Heart left ventricle (tissue), 16 donors: ENCODE measurements at regions not wholly inside any gene's neighbourhood (a gene's known extent, or its start where the extent isn't known, plus 50 kb on each side); places are given as distances from the start of the nearest gene placed in this dataset.
"Not testable (repeated sequence)": the region's sequence is repeated elsewhere in the genome, so short reads cannot be mapped to it uniquely, and the experiment has no call there.

Source experiments
- ATAC-seq, 4 donors: fragments of 200-7000 bp; cut with Tn5 transposase; one replicate each; pipeline ENCODE4 v1.9.1; 2020 to 2022; ENCODE audit warnings: moderate library complexity in 4 of 4, mild to moderate bottlenecking in 3 of 4, moderate number of reproducible peaks in 1 of 4
- DNase-seq, 5 donors: peaks; one replicate each; pipeline ENCODE4 v3.0.0-alpha.2; 2020
- H3K27ac ChIP-seq, 12 donors: fragments of 200-600 bp; sonication (generic) in 4 of 12; one replicate each; pipeline versions ENCODE4 v1.5.0 to v1.8.0; 2016 to 2022; ENCODE audit warnings: mild to moderate bottlenecking in 2 of 12
- H3K27me3 ChIP-seq, 9 donors: fragments of 200-600 bp; sonication (generic) in 2 of 9; one replicate each; pipeline versions ENCODE4 v1.5.1 to v1.8.0; 2016 to 2022; ENCODE audit warnings: mild to moderate bottlenecking in 3 of 9
- H3K36me3 ChIP-seq, 9 donors: fragments of 200-600 bp; sonication (generic) in 2 of 9; one replicate each; pipeline versions ENCODE4 v1.5.0 to v1.8.0; 2018 to 2022; ENCODE audit warnings: mild to moderate bottlenecking in 2 of 9
- H3K4me1 ChIP-seq, 12 donors: fragments of 200-600 bp; sonication (generic) in 4 of 12; one replicate each; pipeline versions ENCODE4 v1.5.0 to v1.8.0; 2016 to 2022; ENCODE audit warnings: mild to moderate bottlenecking in 3 of 12
- H3K4me3 ChIP-seq, 12 donors: fragments of 200-600 bp; sonication (generic) in 4 of 12; one replicate each; pipeline versions ENCODE4 v1.5.0 to v1.8.0; 2017 to 2022; ENCODE audit warnings: mild to moderate bottlenecking in 9 of 12, moderate library complexity in 4 of 12
- H3K9me3 ChIP-seq, 12 donors: fragments of 200-600 bp; sonication (generic) in 4 of 12; one replicate each; pipeline versions ENCODE4 v1.5.0 to v1.8.0; 2016 to 2022; ENCODE audit warnings: mild to moderate bottlenecking in 1 of 12
- CTCF ChIP-seq, 12 donors: fragments of 200-600 bp; sonication (generic) in 4 of 12; IDR thresholded peaks; one replicate each; pipeline versions ENCODE4 v1.5.0 to v1.8.0; 2018 to 2022; ENCODE audit warnings: antibody characterized with exemption in 12 of 12, mild to moderate bottlenecking in 5 of 12
- POLR2A ChIP-seq, 2 donors: fragments of 450-650 bp; IDR thresholded peaks; one replicate each; pipeline ENCODE4 v1.6.1; 2017; ENCODE audit warnings: antibody characterized with exemption in 2 of 2, mild to moderate bottlenecking in 2 of 2, moderate library complexity in 2 of 2
- WGBS, 4 donors: extraction: QIAGEN DNeasy Blood & Tissue Kit in 2 of 4; methylation state at CpG; one replicate each; pipeline versions ENCODE4 v1.1.5 to v1.1.7; 2013 to 2018; 5-methylcytosine and 5-hydroxymethylcytosine counted together
- intact Hi-C, 10 donors: fragments of 100-400 bp; cut with DNase I; formaldehyde crosslinking; loops; one replicate each; pipeline versions ENCODE4 v1.11.1 to v1.14.2; 2022
- donor health status: ischemic (EF 13 %, LVEDD 7.1; RV severe dilation, severe dysfunction).
- donor health status: healthy with polysubstance abuse.
- donor health status: DM: no; HTN: yes; CAD: no.
- donor health status: DM: no; HTN: no; CAD: no.
- donor health status: ischemic (EF 25% LVEDD 6.9; RV normal size, moderate dysfunction).
- donor health status: ischemic (EF 25% LVEDD 5.7; RV mildly dilated, moderate dysfunction).
- donor health status: healthy.
- donor health status: DM: yes; HTN: yes; CAD: no.
- donor health status: ischemic (EF 35%, LVEDD 5.7; RV mildly dilated, moderate dysfunction).
- donor health status: nonischemic (EF 11% LVEDD 7.7; RV severe dilation, severe dysfunction).
- donor health status: DM: yes; HTN: yes; CAD: no.
- donor health status: PGD.
- donor health status: ischemic (EF 29% LVEDD 5.4; RV normal size, mild dysfunction).
- donor health status: nonischemic (EF 23%, LVEDD 6.1; RV moderate dilation, normal function).

- WGBS, 4 donors: 74 to 87% (median 85%) methylated on average over 3 of the region's 3 CpGs
- H3K27ac ChIP-seq: no peak overlapping the region
- TF ChIP-seq POLR2A (IDR thresholded peaks at IDR 0.05): no peak
- no peak for TF ChIP-seq CTCF (IDR thresholded peaks at IDR 0.05)
- no peaks in the 10 kb centered on the region for H3K36me3 ChIP-seq
- no peak for ATAC-seq
- H3K27me3 ChIP-seq: no peaks in the 10 kb centered on the region
- intact Hi-C loops: no loop called here
- no peak for DNase-seq
- H3K4me3 ChIP-seq: no peak overlapping the region
- no peaks in the 10 kb centered on the region for H3K9me3 ChIP-seq
- peaks cover 0 to under 1% (median 0%) of the 10 kb centered on the region in 12 donors for H3K4me1 ChIP-seq
Observed at GRCh38 chr2:62654876-62655359, 50.6 kb upstream of the EHBP1 start.

- no peak overlapping the region for H3K4me3 ChIP-seq
- no peak for DNase-seq
- TF ChIP-seq CTCF (IDR thresholded peaks at IDR 0.05) (no peak), POLR2A (IDR thresholded peaks at IDR 0.05) (no peak)
- no peaks in the 10 kb centered on the region for H3K9me3 ChIP-seq
- intact Hi-C loops: no loop called here
- H3K4me1 ChIP-seq: no peaks in the 10 kb centered on the region
- no peak overlapping the region for H3K27ac ChIP-seq
- H3K36me3 ChIP-seq: no peaks in the 10 kb centered on the region
- no peaks in the 10 kb centered on the region for H3K27me3 ChIP-seq
- 93 to 96% (median 95%) methylated on average over 3 of the region's 3 CpGs for WGBS, 4 donors
- ATAC-seq: no peak
Observed at GRCh38 chr2:62654423-62654791, 51.1 kb upstream of the EHBP1 start.

GRCh38 chr2:62653582-62654422 lies 51.7 kb upstream of the EHBP1 start:
- Histone ChIP-seq H3K4me1 (no peaks in the 10 kb centered on the region), H3K9me3 (no peaks in the 10 kb centered on the region), H3K27ac (no peak overlapping the region), H3K4me3 (no peak overlapping the region), H3K27me3 (no peaks in the 10 kb centered on the region), H3K36me3 (no peaks in the 10 kb centered on the region)
- no peak for DNase-seq
- TF ChIP-seq POLR2A (IDR thresholded peaks at IDR 0.05) (no peak), CTCF (IDR thresholded peaks at IDR 0.05) (no peak)
- intact Hi-C loops: no loop called here
- no peak for ATAC-seq
- WGBS, 4 donors: 68 to 78% (median 70%) methylated on average over 5 of the region's 5 CpGs

GRCh38 chr2:62649087-62649486 lies 56.4 kb upstream of the EHBP1 start:
- H3K4me1 ChIP-seq, DNase-seq, H3K4me3 ChIP-seq, H3K27ac ChIP-seq, H3K27me3 ChIP-seq, H3K9me3 ChIP-seq, H3K36me3 ChIP-seq, ATAC-seq, intact Hi-C loops: not testable (repeated sequence)
- WGBS, 4 donors: 22 to 60% methylated on average over 1 of the region's 2 CpGs; no CpG with 5 or more reads in 2 of the 4 donors
